GM10266 (cell line): ENCODE measurements at regions not wholly inside any gene's neighbourhood (a gene's known extent, or its start where the extent isn't known, plus 50 kb on each side); places are given as distances from the start of the nearest gene placed in this dataset.
"Not testable (repeated sequence)": the region's sequence is repeated elsewhere in the genome, so short reads cannot be mapped to it uniquely, and the experiment has no call there.

Source experiments
- DNase-seq: peaks from one replicate; pipeline ENCODE4 v3.0.0; 2012; ENCODE audit errors: extremely low spot score
- TF ChIP-seq, protein P1 (sequence below): IDR thresholded peaks from 2 replicates; pipeline ENCODE4 v1.5.1; 2012; ENCODE audit warnings: mild to moderate bottlenecking, low read depth; ENCODE audit not compliant: control insufficient read depth, insufficient read depth; ENCODE audit errors: missing control alignments

DNA sequence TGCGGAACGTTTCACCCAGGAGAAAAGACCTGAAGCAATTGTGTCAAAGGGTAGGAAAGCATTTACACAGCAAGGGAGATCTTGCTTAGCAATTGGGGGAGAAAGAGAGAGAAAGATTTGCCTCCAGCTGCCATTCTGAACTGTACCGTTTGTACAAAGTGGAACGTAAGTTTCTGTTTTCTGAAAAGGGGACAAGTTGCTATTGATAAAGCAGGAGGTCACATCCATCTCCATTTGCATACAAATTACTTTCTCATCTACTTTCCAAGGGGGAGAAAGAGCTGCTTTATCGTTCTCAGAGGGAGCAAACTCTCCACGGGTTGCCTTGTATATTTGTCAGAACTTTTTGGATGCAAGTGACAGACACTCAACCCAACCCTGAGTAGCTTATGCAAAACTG, 92.0 kb upstream of the CARD11 start:
- TF ChIP-seq, protein P1, sequence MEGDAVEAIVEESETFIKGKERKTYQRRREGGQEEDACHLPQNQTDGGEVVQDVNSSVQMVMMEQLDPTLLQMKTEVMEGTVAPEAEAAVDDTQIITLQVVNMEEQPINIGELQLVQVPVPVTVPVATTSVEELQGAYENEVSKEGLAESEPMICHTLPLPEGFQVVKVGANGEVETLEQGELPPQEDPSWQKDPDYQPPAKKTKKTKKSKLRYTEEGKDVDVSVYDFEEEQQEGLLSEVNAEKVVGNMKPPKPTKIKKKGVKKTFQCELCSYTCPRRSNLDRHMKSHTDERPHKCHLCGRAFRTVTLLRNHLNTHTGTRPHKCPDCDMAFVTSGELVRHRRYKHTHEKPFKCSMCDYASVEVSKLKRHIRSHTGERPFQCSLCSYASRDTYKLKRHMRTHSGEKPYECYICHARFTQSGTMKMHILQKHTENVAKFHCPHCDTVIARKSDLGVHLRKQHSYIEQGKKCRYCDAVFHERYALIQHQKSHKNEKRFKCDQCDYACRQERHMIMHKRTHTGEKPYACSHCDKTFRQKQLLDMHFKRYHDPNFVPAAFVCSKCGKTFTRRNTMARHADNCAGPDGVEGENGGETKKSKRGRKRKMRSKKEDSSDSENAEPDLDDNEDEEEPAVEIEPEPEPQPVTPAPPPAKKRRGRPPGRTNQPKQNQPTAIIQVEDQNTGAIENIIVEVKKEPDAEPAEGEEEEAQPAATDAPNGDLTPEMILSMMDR, result no peak
- DNase-seq, result no peak

DNA sequence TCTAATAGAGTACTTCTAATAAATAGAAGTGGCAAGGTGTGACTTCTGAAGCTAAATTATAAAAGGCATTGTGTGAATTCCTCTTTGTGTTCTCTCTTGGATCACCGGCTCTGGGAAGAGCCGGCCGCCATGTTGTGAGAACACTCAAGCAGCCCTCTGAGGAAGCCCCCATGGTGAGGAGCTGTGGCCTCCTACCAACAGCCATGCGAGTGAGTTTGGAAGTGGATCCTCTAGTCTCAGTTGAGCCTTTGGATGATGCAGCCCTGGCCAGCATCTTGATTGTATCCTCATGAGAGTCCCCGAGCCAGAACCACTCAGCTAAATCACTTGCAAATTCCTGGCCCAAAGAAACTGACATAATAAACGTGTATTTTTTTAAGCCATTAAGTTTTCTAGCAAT, 94.5 kb upstream of the CARD11 start:
- no peak for DNase-seq
- TF ChIP-seq, protein P1, result no peak

DNA sequence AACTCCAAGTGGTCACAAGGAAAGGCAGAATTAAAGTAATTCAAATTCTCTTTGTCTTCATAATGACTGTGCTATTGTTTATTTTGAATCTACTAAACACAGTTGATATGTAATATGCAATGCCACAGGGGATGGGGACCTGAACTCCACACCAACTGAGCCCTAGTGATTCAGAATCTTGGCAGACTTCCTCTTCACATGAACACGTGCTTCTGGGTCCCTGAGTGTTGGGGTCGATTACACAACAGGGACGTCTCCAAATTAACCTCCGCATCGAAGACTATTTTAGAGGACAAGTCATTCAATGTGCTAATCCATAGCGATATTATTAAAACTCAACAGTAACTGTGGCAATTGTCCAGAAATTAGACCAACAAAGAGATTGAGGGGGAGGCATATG, 95.3 kb upstream of the CARD11 start:
- TF ChIP-seq, protein P1, result no peak
- no peak for DNase-seq

DNA sequence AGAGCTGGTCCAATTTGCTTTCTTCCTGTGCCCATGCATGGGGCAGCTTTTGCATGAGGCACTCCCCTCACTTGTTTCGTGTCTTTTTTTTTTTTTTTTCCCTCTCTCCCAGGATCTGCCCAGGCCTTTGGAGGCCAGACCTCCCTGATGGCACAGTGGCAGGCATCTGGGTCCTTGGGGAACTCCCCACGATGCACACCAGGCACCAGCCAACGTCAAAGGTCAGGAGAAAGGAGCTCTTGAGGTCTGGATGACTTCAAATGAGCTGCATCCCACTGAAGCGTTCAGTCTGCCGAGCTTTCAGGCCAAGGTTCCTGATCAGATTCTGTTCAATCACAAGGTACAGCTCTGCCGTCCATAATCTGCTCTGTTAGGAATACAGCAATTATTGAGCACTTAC, 97.2 kb upstream of the CARD11 start:
- TF ChIP-seq, protein P1, result no peak

DNA sequence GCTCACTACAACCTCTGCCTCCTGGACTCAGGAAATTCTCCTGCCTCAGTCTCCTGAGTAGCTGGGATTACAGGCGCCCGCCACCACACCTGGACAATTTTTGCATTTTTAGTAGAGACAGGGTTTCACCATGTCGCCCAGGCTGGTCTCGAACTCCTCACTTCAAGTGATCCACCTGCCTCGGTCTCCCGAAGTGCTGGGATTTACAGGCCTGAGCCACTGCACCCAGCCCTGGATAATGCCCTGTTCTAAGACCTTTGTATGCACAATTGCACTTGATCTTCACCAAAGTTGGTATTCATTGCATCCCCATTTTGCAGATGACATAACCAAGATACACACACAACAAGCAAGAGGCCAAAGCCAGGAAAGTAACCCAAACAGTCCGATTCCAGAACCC, 97.7 kb upstream of the CARD11 start:
- TF ChIP-seq, protein P1, result no peak
- no peak for DNase-seq

More for the DNA sequence above, 97.2 kb upstream of the CARD11 start:
- DNase-seq, result no peak

DNA sequence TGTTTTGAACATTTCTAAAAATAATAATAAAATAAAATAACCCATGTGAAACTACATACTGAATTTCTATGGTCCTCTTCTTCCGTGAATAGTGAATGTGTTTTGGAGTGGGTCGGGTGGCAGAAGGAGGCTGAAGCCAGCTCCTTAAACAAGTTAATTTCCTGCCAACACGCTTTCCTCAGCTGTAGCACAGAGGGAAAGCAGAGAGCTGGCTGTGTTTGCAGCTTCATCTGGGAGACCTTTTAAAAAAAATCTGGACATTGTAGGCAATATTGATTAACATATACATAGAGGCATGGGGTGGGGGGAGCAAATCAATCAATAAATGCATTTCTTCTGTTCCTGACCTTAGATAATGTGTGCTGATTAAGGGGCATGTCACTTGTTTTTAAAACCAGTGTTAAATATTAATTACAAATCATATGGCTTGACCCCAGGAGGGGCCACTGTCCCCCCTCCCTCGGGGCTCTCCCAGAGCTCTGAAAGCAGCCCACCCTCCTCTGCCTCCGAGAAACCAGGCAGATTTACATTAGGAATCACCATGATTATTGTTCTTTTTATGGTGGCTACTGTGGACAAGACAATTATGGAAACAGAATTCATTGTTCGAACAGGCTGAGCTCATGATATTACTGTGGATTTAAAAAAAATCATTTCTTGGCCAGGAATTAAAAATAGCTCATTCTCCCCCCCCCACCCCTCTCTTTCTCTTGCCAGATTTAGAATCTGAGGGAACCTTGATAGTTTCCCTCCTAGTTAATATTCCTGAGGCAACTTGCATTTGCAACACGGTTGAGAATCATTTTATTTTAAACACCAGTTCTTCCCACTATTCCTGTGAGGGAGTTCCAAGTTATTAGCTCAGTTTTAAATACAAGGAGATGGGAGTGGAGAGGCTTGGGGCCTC, 100.5 kb upstream of the CARD11 start:
- DNase-seq, result no peak
- TF ChIP-seq, protein P1, result no peak

DNA sequence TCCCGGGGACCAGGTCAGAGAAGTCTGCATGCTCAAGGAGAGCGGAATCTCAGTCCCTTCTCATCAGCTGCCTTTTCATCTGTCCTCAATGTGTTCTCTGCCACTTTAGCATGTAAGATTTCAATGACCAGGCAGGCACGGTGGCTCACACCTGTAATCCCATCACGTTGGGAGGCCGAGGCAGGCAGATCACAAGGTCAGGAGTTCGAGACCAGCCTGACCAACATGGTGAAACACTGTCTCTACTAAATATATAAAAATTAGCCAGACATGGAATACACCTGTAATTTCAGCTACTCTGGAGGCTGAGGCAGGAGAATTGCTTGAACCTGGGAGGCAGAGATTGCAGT, 101.1 kb upstream of the CARD11 start:
- not testable (repeated sequence) for DNase-seq
